HepG2 (cell line): ENCODE measurements at regions not wholly inside any gene's neighbourhood (a gene's known extent, or its start where the extent isn't known, plus 50 kb on each side); places are given as distances from the start of the nearest gene placed in this dataset.

Experiments
- ATAC-seq: fragments of 200-7000 bp; cut with Tn5 transposase; 3 replicates; pipeline ENCODE4 v1.9.1; 2020; ENCODE audit warnings: mild to moderate bottlenecking, moderate library complexity
- BruUV-seq: library from RNA; stranded (reverse); fragments of 400-500 nt; replicated peaks from 2 replicates; lab custom pipeline; 2021; lab: Mats Ljungman, UMichigan
- CTCF ChIA-PET: fragments of 300-600 bp; formaldehyde crosslinking; extraction: SDS; loops from one replicate; lab custom pipeline; 2021; ENCODE audit warnings: low total read pairs, inconsistent platforms, low intra/inter-chr PET ratio; lab: Yijun Ruan, JAX
- POLR2A ChIA-PET: fragments of 350-600 bp; sonication (Branson Sonifier 250); formaldehyde crosslinking; loops from one replicate; lab custom pipeline; 2020; ENCODE audit warnings: antibody characterized with exemption, inconsistent platforms; lab: Yijun Ruan, JAX
- DNase-seq: peaks from one replicate; pipeline ENCODE4 v3.0.0-alpha.2; 2015; ENCODE audit warnings: low spot score
- FAIRE-seq: peaks from 3 replicates; lab custom pipeline; 2011; peaks lifted over from hg19 to GRCh38; lab: Jason Lieb, UNC
- H2AFZ ChIP-seq: one replicate; pipeline ENCODE4 v1.6.1; 2011; ENCODE audit warnings: low read length, inconsistent platforms
- H3K27ac ChIP-seq: fragments of 300-600 bp; 3 replicates; pipeline ENCODE4 v1.8.0; 2011; ENCODE audit warnings: mixed run types, mild to moderate bottlenecking, mixed read lengths, low read length, inconsistent platforms; ENCODE audit not compliant: insufficient read depth; ENCODE audit errors: extremely low read length
- H3K27me3 ChIP-seq, 2 experiments: fragments of 200-600 bp in 1 of 2; 2 replicates in 1 of 2; 3 replicates in 1 of 2; pipeline versions ENCODE4 v1.6.0 to v1.8.0; 2011; ENCODE audit warnings: low read length in 2 of 2, mild to moderate bottlenecking in 2 of 2, moderate library complexity in 2 of 2, inconsistent platforms in 1 of 2; ENCODE audit not compliant: insufficient read depth in 2 of 2, control insufficient read depth in 1 of 2
- H3K36me3 ChIP-seq, 2 experiments: fragments of 200-600 bp in 1 of 2; replicated peaks in 1 of 2; 2 replicates in 1 of 2; 3 replicates in 1 of 2; pipeline versions ENCODE4 v1.5.1 to v1.8.0; 2011; ENCODE audit warnings: low read length in 2 of 2, inconsistent platforms in 1 of 2; ENCODE audit not compliant: insufficient read depth in 2 of 2, control insufficient read depth in 1 of 2
- H3K4me1 ChIP-seq: 2 replicates; pipeline ENCODE4 v1.5.1; 2012; ENCODE audit warnings: low read length, inconsistent platforms; ENCODE audit not compliant: insufficient read depth
- H3K4me2 ChIP-seq: 2 replicates; pipeline ENCODE4 v1.6.0; 2011; ENCODE audit warnings: low read depth, low read length, inconsistent platforms
- H3K4me3 ChIP-seq, 3 experiments: fragments of 200-600 bp in 1 of 3; sonication (generic), shearing (Covaris generic) in 1 of 3; replicated peaks in 1 of 3; 2 replicates each; pipeline ENCODE4 v1.5.1; 2011 to 2016; ENCODE audit warnings: low read length in 3 of 3, inconsistent platforms in 2 of 3, low read depth in 2 of 3, mild to moderate bottlenecking in 2 of 3, control low read depth in 1 of 3, mixed read lengths in 1 of 3; ENCODE audit not compliant: insufficient read depth in 1 of 3
- H3K79me2 ChIP-seq: one replicate; pipeline ENCODE4 v1.6.1; 2011; ENCODE audit warnings: low read length, inconsistent platforms; ENCODE audit not compliant: insufficient read depth
- H3K9ac ChIP-seq: 2 replicates; pipeline ENCODE4 v1.6.0; 2011; ENCODE audit warnings: mild to moderate bottlenecking, low read depth, low read length, inconsistent platforms; ENCODE audit not compliant: insufficient read depth
- H3K9me3 ChIP-seq: 2 replicates; pipeline ENCODE4 v1.5.1; 2012; ENCODE audit warnings: mild to moderate bottlenecking, low read length
- H4K20me1 ChIP-seq: 2 replicates; pipeline ENCODE4 v1.6.0; 2011; ENCODE audit warnings: inconsistent platforms, mild to moderate bottlenecking, low read length, moderate library complexity; ENCODE audit not compliant: insufficient read depth
- HNRNPK ChIP-seq: fragments of 200-400 bp; formaldehyde crosslinking; IDR thresholded peaks from 2 replicates; pipeline ENCODE4 v1.6.1; 2018; ENCODE audit warnings: low read length, low read depth, moderate library complexity, mild to moderate bottlenecking; ENCODE audit not compliant: poor library complexity, severe bottlenecking
- PHB2 ChIP-seq: fragments of 450-650 bp; IDR thresholded peaks from 2 replicates; pipeline ENCODE4 v1.6.1; 2018; ENCODE audit not compliant: partially characterized antibody
- REL ChIP-seq: sonication (generic); formaldehyde crosslinking; conservative IDR thresholded peaks from 2 replicates; pipeline ENCODE4 v1.8.0; 2022; ENCODE audit warnings: mild to moderate bottlenecking, missing genetic modification reagents, moderate library complexity
- TBX2 ChIP-seq: sonication (generic); formaldehyde crosslinking; IDR thresholded peaks from 2 replicates; pipeline ENCODE4 v1.5.0; 2020; ENCODE audit warnings: missing genetic modification reagents, mild to moderate bottlenecking, borderline replicate concordance
- ZNF326 ChIP-seq: sonication (generic); formaldehyde crosslinking; IDR thresholded peaks from 2 replicates; pipeline ENCODE4 v1.4.0; 2020; ENCODE audit warnings: missing genetic modification reagents, borderline replicate concordance
- ZNF747 ChIP-seq: sonication (generic); formaldehyde crosslinking; IDR thresholded peaks from 2 replicates; pipeline ENCODE4 v1.8.1; 2023; ENCODE audit warnings: missing genetic modification reagents, mild to moderate bottlenecking, borderline replicate concordance
- ZNF781 ChIP-seq: sonication (generic); formaldehyde crosslinking; IDR thresholded peaks from 2 replicates; pipeline ENCODE4 v1.5.1; 2020; ENCODE audit warnings: borderline replicate concordance, mild to moderate bottlenecking, missing genetic modification reagents; ENCODE audit errors: not compliant biosample characterization
- WGBS: methylation state at CpG from one replicate; pipeline ENCODE4 v1.1.6; 2017; ENCODE audit warnings: low lambda C conversion rate; 5-methylcytosine and 5-hydroxymethylcytosine counted together
- in situ Hi-C: cut with HindIII; loops from 2 replicates; pipeline ENCODE4 v1.10.0; 2017; ENCODE audit warnings: low pct_unique_long_range_greater_than_20kb; ENCODE audit not compliant: extremely low pct_ligation_motif_present
- intact Hi-C: fragments of 100-400 bp; cut with micrococcal nuclease; formaldehyde crosslinking; loops from one replicate; pipeline ENCODE4 v1.10.0; 2022; ENCODE audit not compliant: unreplicated experiment
- TF ChIP-seq, protein P1 (sequence below): sonication (generic); formaldehyde crosslinking; conservative IDR thresholded peaks from 2 replicates; pipeline ENCODE4 v1.8.0; 2022; ENCODE audit warnings: mild to moderate bottlenecking, moderate library complexity, missing genetic modification reagents
- TF ChIP-seq, protein P2 (sequence below): sonication (generic); formaldehyde crosslinking; IDR thresholded peaks from 2 replicates; pipeline ENCODE4 v1.5.0; 2020; ENCODE audit warnings: mild to moderate bottlenecking, missing genetic modification reagents
- TF ChIP-seq, protein P3 (sequence below): sonication (generic); formaldehyde crosslinking; IDR thresholded peaks from 2 replicates; pipeline ENCODE4 v1.4.0; 2020; ENCODE audit warnings: missing genetic modification reagents

DNA sequence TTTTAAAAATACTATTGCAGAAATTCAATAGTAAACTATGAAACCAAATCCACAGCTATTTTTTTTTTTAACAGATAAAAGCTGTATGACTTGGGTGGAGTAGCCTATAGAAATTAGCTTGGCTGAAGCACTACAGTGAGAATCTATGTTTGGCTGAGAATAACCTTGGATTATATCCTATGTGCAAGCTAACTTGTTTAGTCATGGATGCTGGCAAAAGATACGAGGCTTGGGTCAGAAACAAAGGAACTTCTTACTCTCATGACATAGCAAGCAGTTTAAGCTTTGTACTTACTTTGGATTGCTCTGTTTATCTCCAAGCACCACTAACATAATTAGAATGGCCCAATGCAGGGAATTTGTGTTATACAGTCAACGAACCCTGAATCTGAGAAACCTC is 119.2 kb upstream of the GRID2 start:
- 10% methylated on average over 2 of the region's 2 CpGs for WGBS
- no peaks in the 10 kb centered on the region for H4K20me1 ChIP-seq
- DNase-seq (no peak), ATAC-seq (no peak), FAIRE-seq (no peak)
- TF ChIP-seq, protein P1, sequence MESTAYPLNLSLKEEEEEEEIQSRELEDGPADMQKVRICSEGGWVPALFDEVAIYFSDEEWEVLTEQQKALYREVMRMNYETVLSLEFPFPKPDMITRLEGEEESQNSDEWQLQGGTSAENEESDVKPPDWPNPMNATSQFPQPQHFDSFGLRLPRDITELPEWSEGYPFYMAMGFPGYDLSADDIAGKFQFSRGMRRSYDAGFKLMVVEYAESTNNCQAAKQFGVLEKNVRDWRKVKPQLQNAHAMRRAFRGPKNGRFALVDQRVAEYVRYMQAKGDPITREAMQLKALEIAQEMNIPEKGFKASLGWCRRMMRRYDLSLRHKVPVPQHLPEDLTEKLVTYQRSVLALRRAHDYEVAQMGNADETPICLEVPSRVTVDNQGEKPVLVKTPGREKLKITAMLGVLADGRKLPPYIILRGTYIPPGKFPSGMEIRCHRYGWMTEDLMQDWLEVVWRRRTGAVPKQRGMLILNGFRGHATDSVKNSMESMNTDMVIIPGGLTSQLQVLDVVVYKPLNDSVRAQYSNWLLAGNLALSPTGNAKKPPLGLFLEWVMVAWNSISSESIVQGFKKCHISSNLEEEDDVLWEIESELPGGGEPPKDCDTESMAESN (CRISPR knock-in tag), result no peak
- TF ChIP-seq TBX2 (no peak), ZNF747 (CRISPR knock-in tag) (no peak), HNRNPK (no peak), ZNF781 (CRISPR knock-in tag) (no peak), REL (no peak), PHB2 (no peak), ZNF326 (CRISPR knock-in tag) (no peak)
- TF ChIP-seq, protein P2, sequence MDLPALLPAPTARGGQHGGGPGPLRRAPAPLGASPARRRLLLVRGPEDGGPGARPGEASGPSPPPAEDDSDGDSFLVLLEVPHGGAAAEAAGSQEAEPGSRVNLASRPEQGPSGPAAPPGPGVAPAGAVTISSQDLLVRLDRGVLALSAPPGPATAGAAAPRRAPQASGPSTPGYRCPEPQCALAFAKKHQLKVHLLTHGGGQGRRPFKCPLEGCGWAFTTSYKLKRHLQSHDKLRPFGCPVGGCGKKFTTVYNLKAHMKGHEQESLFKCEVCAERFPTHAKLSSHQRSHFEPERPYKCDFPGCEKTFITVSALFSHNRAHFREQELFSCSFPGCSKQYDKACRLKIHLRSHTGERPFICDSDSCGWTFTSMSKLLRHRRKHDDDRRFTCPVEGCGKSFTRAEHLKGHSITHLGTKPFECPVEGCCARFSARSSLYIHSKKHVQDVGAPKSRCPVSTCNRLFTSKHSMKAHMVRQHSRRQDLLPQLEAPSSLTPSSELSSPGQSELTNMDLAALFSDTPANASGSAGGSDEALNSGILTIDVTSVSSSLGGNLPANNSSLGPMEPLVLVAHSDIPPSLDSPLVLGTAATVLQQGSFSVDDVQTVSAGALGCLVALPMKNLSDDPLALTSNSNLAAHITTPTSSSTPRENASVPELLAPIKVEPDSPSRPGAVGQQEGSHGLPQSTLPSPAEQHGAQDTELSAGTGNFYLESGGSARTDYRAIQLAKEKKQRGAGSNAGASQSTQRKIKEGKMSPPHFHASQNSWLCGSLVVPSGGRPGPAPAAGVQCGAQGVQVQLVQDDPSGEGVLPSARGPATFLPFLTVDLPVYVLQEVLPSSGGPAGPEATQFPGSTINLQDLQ (CRISPR knock-in tag), result no peak
- TF ChIP-seq, protein P3, sequence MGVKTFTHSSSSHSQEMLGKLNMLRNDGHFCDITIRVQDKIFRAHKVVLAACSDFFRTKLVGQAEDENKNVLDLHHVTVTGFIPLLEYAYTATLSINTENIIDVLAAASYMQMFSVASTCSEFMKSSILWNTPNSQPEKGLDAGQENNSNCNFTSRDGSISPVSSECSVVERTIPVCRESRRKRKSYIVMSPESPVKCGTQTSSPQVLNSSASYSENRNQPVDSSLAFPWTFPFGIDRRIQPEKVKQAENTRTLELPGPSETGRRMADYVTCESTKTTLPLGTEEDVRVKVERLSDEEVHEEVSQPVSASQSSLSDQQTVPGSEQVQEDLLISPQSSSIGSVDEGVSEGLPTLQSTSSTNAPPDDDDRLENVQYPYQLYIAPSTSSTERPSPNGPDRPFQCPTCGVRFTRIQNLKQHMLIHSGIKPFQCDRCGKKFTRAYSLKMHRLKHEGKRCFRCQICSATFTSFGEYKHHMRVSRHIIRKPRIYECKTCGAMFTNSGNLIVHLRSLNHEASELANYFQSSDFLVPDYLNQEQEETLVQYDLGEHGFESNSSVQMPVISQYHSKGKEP (CRISPR knock-in tag), result no peak
- intact Hi-C loops, result loop anchor here (5.0 kb wide), 1 partner anchor 1052 kb away; no protein-coding TSS in a partner anchor
- no peak overlapping the region for H3K27ac ChIP-seq
- no peak overlapping the region for H3K9ac ChIP-seq
- BruUV-seq, result no TSS peak
- H3K27me3 ChIP-seq, result no peaks in the 10 kb centered on the region
- no peaks in the 10 kb centered on the region for H3K79me2 ChIP-seq
- H3K4me3 ChIP-seq, result no peak overlapping the region
- POLR2A ChIA-PET, result no interaction called here
- in situ Hi-C loops, result no loop called here
- peaks cover 14% of the 10 kb centered on the region; the same call in 1 of the 2 replicates for H3K9me3 ChIP-seq
- CTCF ChIA-PET, result no interaction called here
- H3K36me3 ChIP-seq, result no peaks in the 10 kb centered on the region
- no peak overlapping the region for H3K4me2 ChIP-seq
- H2AFZ ChIP-seq, result no peak overlapping the region
- no peaks in the 10 kb centered on the region for H3K4me1 ChIP-seq
